ENCODE measurements at regions not wholly inside any gene's neighbourhood (a gene's known extent, or its start where the extent isn't known, plus 50 kb on each side); places are given as distances from the start of the nearest gene placed in this dataset.
"Not testable (repeated sequence)": the region's sequence is repeated elsewhere in the genome, so short reads cannot be mapped to it uniquely, and the experiment has no call there.

DNA sequence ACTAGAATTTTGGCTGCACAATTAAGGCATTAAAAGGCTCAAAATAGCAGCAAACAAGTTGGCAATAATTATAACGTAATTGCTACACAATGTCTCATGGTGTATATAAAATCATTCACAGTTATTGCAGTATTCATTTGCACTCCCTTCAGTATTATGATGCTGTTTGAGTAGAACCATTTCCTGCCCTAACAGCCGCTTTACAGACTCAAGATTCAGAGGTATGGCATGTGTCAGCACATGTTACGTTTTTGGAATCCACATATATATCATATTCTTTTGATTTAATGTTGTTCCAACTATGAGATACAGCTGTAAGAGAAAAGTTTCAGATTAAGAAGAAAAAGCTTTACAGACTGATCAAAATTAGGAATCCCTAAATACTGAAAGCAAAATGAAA is 56.3 kb upstream of the NCKAP5 start:
- no peaks in the 10 kb centered on the region for H3K9me3 ChIP-seq
- in situ Hi-C loops (cut with MboI; ENCODE audit: low sequenced_read_pairs), result no loop called here
- peaks cover 2% of the 10 kb centered on the region; the same call in 1 of the 2 replicates for H3K27me3 ChIP-seq (ENCODE audit: low read depth)
- H3K36me3 ChIP-seq (replicated peaks), result no peaks in the 10 kb centered on the region
- DNase-seq (ENCODE audit: low spot score in 2 of 2), result no peak
- no peaks in the 10 kb centered on the region for H3K4me1 ChIP-seq
- H3K4me3 ChIP-seq, result no peak overlapping the region

DNA sequence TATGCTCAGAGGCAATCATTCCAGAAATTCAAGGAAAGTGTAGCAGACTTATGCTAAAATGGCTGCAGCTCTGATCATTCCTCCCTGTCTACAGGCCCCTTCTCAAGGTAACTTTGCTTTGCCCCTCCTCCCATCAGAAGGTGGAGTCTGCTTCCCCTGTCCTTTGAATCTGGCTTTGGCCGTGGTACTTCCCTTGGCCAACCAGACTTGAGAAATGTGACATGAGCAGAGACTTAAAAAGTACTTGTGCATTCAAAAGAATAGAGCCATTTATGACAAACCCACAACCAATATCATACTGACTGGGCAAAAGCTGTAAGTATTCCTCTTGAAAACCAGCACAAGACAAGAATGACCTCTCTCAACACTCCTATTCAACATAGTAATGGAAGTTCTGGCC is 59.5 kb upstream of the NCKAP5 start:
- Histone ChIP-seq H3K9me3 (no peaks in the 10 kb centered on the region), H3K36me3 (replicated peaks) (no peaks in the 10 kb centered on the region), H3K27me3 (ENCODE audit: low read depth) (peaks cover 3% of the 10 kb centered on the region; the same call in 1 of the 2 replicates), H3K4me1 (no peaks in the 10 kb centered on the region), H3K4me3 (no peak overlapping the region)
- in situ Hi-C loops (cut with MboI; ENCODE audit: low sequenced_read_pairs), result no loop called here
- DNase-seq (ENCODE audit: low spot score in 2 of 2), result no peak

DNA sequence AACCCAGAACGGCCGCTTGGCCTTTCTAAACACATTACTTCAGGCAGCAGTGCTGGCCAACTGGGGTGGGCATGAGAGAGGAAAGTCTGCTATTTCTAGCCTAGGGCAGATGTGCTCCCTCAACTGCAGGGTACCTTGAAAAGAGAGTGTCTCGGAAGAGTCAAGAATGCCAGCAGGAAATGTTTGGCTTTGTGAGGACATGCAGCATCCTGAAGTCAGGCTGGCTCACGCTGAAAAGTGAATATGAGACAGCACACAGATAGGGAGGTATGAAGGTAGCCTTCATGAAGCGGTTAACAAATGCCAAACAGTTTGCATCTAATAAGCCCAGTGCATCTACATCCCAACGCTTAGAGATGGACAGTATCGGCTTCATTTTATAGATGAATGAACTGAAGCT is 65.0 kb upstream of the NCKAP5 start:
- Histone ChIP-seq H3K9me3 (no peaks in the 10 kb centered on the region), H3K36me3 (replicated peaks) (no peaks in the 10 kb centered on the region), H3K4me3 (no peak overlapping the region), H3K4me1 (no peaks in the 10 kb centered on the region), H3K27me3 (ENCODE audit: low read depth) (peaks cover 11% of the 10 kb centered on the region; the same call in 1 of the 2 replicates)
- in situ Hi-C loops (cut with MboI; ENCODE audit: low sequenced_read_pairs), result no loop called here
- DNase-seq (ENCODE audit: low spot score in 2 of 2), result no peak

DNA sequence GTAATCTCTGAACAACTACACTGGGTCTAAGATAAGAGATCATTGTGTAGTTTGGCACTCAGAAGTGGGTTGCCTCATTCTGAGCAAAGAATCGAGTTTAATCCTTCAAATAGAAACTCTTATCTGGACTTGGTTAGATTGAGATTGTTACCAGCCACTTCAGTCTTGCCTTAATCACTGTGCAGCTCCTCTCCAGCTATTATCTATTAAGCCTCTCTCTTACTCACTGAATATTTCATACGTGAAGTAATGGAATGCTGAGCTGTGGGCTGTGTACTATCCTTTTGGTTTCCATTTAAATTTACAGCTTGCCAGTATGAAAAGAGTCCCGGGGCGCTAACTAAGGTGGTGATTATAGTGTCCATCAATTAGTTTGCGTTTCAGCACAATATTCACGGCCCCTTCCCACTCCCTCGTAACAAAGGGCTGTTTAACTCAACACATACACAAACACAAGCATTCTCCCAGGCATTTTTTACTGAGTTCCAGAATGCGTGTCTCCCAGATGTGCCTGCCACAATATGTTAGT is 65.7 kb upstream of the NCKAP5 start:
- in situ Hi-C loops (cut with MboI; ENCODE audit: low sequenced_read_pairs), result no loop called here
- H3K9me3 ChIP-seq, result no peaks in the 10 kb centered on the region
- H3K4me1 ChIP-seq, result no peaks in the 10 kb centered on the region
- DNase-seq (ENCODE audit: low spot score in 2 of 2), result no peak
- H3K27me3 ChIP-seq (ENCODE audit: low read depth), result peaks cover 11% of the 10 kb centered on the region; the same call in 1 of the 2 replicates
- H3K36me3 ChIP-seq (replicated peaks), result no peaks in the 10 kb centered on the region
- H3K4me3 ChIP-seq, result no peak overlapping the region

DNA sequence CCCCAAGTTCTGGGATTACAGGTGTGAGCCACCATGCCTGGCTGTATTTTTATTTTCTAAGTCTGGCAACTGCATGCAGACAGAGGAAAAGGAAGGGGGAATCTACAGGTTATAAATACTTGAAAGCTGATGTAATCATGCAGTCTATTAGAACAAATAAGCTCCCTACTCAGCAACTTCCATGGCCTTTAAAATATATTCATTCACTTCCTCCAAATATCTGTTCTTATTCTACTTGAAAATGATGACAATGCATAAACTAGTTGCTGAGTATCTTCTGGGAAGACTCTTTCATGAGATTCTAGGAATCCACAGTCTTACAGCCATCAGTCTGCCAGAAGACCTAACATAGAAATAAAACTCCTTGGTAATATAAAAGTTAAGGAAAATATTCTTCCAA is 66.9 kb upstream of the NCKAP5 start:
- no peaks in the 10 kb centered on the region for H3K9me3 ChIP-seq
- H3K4me1 ChIP-seq, result no peaks in the 10 kb centered on the region
- in situ Hi-C loops (cut with MboI; ENCODE audit: low sequenced_read_pairs), result no loop called here
- no peaks in the 10 kb centered on the region for H3K36me3 ChIP-seq (replicated peaks)
- H3K27me3 ChIP-seq (ENCODE audit: low read depth), result peaks cover 14% of the 10 kb centered on the region
- no peak for DNase-seq (ENCODE audit: low spot score in 2 of 2)
- no peak overlapping the region for H3K4me3 ChIP-seq

DNA sequence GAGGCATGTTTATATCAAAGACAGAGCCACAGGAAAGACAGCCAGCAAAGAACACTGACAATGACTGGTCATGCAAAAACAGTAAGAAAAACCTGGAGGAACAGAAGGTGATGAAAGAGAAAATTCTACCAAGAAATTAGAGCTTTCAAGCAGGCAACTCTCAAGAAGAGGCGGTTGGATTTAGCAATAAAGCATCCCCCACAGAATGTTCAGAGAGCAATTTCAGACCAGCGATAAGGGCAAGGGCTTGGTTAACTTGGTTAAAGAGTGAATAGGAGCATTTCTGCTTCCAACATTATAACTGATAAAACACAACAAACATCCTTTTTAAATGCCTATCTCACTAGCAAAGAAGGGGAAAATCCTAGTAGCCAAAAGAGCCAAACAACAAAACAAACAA is 68.0 kb upstream of the NCKAP5 start:
- DNase-seq (ENCODE audit: low spot score in 2 of 2), result no peak
- H3K36me3 ChIP-seq (replicated peaks), result no peaks in the 10 kb centered on the region
- in situ Hi-C loops (cut with MboI; ENCODE audit: low sequenced_read_pairs), result no loop called here
- H3K4me3 ChIP-seq, result no peak overlapping the region
- peaks cover 15% of the 10 kb centered on the region for H3K27me3 ChIP-seq (ENCODE audit: low read depth)
- no peaks in the 10 kb centered on the region for H3K4me1 ChIP-seq
- H3K9me3 ChIP-seq, result no peaks in the 10 kb centered on the region

DNA sequence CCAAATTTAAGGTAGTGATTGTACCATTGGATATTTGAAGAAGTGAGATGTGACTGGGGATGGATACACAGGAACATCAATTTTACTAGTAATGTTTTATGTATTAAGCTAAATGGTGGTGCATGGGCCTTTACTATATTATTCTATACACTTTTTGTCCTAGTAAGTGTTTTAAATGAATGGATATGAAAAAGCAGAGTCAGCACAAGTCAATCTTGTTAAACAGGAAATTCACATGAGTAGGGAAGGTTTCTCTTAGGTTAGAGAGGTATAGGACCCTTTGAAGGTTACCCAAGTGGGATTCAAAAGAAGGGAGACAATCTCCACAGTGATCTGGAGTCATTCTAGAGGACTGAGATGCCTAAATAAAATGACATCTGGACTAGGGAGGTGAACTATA is 71.8 kb upstream of the NCKAP5 start:
- no peaks in the 10 kb centered on the region for H3K9me3 ChIP-seq
- in situ Hi-C loops (cut with MboI; ENCODE audit: low sequenced_read_pairs), result no loop called here
- H3K4me1 ChIP-seq, result no peaks in the 10 kb centered on the region
- no peak overlapping the region for H3K4me3 ChIP-seq
- peaks cover 5% of the 10 kb centered on the region for H3K27me3 ChIP-seq (ENCODE audit: low read depth)
- DNase-seq (ENCODE audit: low spot score in 2 of 2), result no peak
- H3K36me3 ChIP-seq (replicated peaks), result no peaks in the 10 kb centered on the region

DNA sequence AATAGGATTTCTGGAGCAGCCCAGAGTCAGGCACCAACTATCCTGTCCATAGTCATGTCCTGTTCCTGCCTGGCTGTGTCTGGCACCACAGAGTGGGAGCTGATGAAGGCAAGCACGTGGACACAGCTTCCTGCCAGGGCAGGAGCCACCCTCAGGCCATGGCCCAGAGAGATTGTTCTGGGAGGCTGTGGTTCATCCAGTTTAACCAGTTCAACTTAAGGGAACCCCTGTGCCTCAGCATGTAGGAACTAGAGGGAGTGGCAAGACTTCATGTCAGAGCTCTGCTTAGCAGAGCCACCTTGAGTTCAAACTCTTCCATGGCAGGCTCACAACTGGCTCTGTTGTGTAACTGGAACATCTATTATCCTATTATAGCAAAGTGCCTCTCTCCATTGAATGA is 73.2 kb upstream of the NCKAP5 start:
- in situ Hi-C loops (cut with MboI; ENCODE audit: low sequenced_read_pairs), result no loop called here
- Histone ChIP-seq H3K27me3 (ENCODE audit: low read depth) (peaks cover 5% of the 10 kb centered on the region), H3K36me3 (replicated peaks) (no peaks in the 10 kb centered on the region), H3K9me3 (no peaks in the 10 kb centered on the region), H3K4me1 (no peaks in the 10 kb centered on the region), H3K4me3 (no peak overlapping the region)
- DNase-seq (ENCODE audit: low spot score in 2 of 2), result no peak

DNA sequence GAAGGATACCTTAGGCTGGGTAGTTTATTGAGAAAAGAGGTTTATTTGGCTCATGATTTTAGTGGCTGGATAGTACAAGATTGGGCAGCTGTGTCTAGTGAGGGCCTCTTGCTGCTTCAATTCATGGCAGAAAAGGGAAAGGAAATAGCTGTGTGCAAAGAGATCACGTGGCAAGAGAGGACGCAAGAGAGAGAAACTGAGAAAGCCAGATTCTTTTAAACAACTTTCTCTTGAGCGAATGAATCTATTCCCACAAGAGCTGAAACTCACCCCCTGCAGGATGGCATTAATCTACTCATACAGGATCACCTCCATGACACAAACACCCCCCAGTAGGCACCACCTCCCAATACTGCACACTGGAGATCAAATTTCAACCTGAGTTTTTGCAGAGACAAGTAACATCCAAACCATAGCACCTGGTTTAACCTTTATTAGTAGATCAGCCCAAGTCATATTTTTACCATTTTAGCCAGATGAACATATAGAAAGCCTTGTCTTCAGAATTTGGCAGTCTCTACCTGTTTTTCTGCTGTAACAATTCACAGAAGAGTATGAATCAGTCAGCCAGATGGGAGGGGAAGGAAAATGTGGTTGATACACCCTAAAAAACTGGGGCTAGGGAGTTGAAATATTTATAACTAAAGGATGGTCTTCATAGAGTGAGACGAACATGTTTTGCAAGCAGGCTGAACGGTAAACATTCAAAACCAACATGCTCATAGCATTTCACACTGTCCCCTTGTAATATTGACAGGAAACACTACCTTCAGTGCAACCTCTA is 73.9 kb upstream of the NCKAP5 start:
- no peaks in the 10 kb centered on the region for H3K9me3 ChIP-seq
- no peaks in the 10 kb centered on the region for H3K4me1 ChIP-seq
- in situ Hi-C loops (cut with MboI; ENCODE audit: low sequenced_read_pairs), result no loop called here
- H3K36me3 ChIP-seq (replicated peaks), result no peaks in the 10 kb centered on the region
- peaks cover 5% of the 10 kb centered on the region for H3K27me3 ChIP-seq (ENCODE audit: low read depth)
- no peak for DNase-seq (ENCODE audit: low spot score in 2 of 2)
- H3K4me3 ChIP-seq, result no peak overlapping the region

DNA sequence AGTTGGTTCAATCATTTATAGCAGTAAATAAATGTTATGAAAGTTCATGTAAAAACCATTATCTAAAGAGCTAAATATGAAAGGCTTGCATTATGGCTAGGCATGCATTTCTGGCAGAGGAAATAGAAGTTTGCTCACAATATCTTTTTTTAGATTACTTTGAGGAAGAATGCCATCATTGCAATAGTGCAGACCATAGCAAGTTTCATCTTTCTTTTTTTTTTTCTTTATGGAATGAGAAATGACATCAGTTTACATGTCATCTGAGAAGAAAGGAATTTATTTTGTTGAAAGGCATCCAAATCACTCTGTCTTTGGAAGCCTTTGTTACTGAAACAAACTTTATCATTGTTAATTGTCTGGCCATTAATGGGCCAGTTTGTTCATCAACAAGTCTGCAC is 74.5 kb upstream of the NCKAP5 start:
- no peak for DNase-seq (ENCODE audit: low spot score in 2 of 2)
- Histone ChIP-seq H3K27me3 (ENCODE audit: low read depth) (peaks cover 5% of the 10 kb centered on the region), H3K36me3 (replicated peaks) (no peaks in the 10 kb centered on the region), H3K4me1 (no peaks in the 10 kb centered on the region), H3K9me3 (no peaks in the 10 kb centered on the region), H3K4me3 (no peak overlapping the region)
- in situ Hi-C loops (cut with MboI; ENCODE audit: low sequenced_read_pairs), result no loop called here

DNA sequence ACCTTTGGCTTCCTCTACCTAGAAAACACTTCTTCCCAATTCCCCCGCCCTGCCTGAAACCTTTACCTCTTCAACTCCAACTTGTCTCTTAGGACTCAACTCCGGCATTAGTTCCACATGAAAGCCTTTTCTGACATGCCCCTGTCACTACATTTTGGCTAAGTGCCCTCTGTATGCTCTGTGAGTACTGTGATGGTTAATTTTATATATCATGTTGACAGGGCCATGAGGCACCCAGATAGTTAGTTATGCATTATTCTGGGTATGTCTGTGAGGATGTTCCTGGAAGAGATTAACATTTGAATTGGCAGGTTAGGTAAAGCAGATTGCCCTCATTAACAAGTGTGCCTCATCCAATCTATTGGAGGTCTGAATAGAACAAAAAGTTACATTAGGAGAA is 75.6 kb upstream of the NCKAP5 start:
- Histone ChIP-seq H3K36me3 (replicated peaks) (no peaks in the 10 kb centered on the region), H3K27me3 (ENCODE audit: low read depth) (peaks cover 5% of the 10 kb centered on the region), H3K9me3 (no peaks in the 10 kb centered on the region), H3K4me3 (no peak overlapping the region), H3K4me1 (no peaks in the 10 kb centered on the region)
- in situ Hi-C loops (cut with MboI; ENCODE audit: low sequenced_read_pairs), result no loop called here
- DNase-seq (ENCODE audit: low spot score in 2 of 2), result no peak

DNA sequence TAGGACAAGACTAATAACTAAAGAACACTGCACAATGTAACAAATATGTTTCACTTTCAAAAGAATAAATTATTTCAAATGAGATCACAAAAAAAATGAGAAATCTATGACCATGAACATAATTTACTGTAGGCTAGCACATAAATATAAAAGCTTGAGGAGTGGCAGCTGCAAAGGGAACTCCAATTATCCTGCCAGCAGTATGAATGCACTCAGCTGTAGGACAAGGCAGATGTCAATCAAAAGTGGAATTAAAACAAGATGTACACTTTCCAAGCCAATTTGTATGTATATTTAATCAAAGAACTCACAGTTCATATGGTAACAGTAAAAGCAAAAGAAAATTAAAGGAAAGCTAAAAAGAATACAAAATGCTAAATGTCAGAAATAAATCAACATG is 76.6 kb upstream of the NCKAP5 start:
- in situ Hi-C loops (cut with MboI; ENCODE audit: low sequenced_read_pairs), result no loop called here
- H3K9me3 ChIP-seq, result no peaks in the 10 kb centered on the region
- H3K4me1 ChIP-seq, result no peaks in the 10 kb centered on the region
- no peak for DNase-seq (ENCODE audit: low spot score in 2 of 2)
- H3K4me3 ChIP-seq, result no peak overlapping the region
- H3K27me3 ChIP-seq (ENCODE audit: low read depth), result peaks cover 4% of the 10 kb centered on the region; the same call in 1 of the 2 replicates
- H3K36me3 ChIP-seq (replicated peaks), result no peaks in the 10 kb centered on the region

DNA sequence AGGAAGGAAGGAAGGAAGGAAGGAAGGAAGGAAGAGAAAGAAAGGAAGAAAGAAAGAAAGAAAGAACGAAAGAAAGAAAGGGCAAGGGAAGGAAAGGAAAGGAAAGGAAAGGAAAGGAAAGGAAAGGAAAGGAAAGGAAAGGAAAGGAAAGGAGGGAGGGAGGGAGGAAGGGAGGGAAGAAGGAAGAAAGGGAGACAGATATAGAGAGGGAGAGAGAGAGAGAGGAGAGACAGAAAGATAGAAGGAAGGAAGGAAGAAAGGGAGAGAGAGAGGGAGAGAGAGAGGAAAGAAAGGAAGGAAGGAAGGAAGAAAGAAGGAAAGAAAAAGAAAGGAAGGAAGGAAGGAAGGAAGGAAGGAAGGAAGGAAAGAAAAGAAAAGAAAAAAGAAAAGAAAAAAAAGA is 79.1 kb upstream of the NCKAP5 start:
- in situ Hi-C loops (cut with MboI; ENCODE audit: low sequenced_read_pairs); H3K4me3 ChIP-seq; DNase-seq (ENCODE audit: low spot score in 2 of 2); H3K36me3 ChIP-seq (replicated peaks); H3K9me3 ChIP-seq; H3K4me1 ChIP-seq; H3K27me3 ChIP-seq (ENCODE audit: low read depth): not testable (repeated sequence)

DNA sequence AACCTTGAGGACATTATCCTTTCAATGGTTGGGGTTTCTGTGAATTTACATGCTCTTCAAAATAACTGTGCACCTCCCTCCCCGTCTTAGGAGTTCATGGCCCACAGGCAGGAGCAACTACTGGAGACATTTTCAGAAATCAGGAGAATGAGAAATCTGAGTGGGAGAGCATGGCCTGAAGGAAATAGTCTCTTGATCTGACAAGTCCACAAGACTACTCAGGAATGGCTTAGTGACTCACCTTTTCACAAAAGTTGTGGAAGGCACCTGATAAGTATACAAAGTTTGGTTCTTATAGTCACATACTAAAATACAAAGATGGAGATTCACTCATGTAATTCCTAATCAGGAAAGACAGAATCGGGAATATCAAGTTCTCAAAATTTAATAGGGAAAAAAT is 83.6 kb upstream of the NCKAP5 start:
- in situ Hi-C loops (cut with MboI; ENCODE audit: low sequenced_read_pairs), result no loop called here
- Histone ChIP-seq H3K9me3 (no peaks in the 10 kb centered on the region), H3K27me3 (ENCODE audit: low read depth) (peaks cover 4% of the 10 kb centered on the region), H3K36me3 (replicated peaks) (no peaks in the 10 kb centered on the region), H3K4me3 (no peak overlapping the region), H3K4me1 (no peaks in the 10 kb centered on the region)
- DNase-seq (ENCODE audit: low spot score in 2 of 2), result no peak

DNA sequence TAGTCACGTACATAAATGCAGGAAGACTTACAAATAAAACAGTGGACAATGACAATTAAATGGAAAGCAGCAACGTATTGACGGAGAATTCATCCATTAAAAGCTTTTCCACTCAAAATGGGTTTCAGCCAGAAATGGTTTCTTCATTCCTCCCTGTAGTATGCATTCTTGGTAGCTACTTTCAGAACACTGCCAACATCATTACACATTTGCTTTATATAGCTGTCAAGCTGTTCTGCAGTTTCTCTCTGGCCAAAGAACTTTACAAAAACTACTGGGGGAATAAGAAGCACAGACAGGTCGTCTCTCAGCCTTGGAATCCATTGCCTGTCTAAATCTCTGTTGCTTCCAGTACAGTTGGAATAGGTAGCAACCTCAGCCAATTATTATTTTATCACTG is 84.1 kb upstream of the NCKAP5 start:
- in situ Hi-C loops (cut with MboI; ENCODE audit: low sequenced_read_pairs), result no loop called here
- H3K27me3 ChIP-seq (ENCODE audit: low read depth), result peaks cover 7% of the 10 kb centered on the region
- no peak overlapping the region for H3K4me3 ChIP-seq
- H3K36me3 ChIP-seq (replicated peaks), result no peaks in the 10 kb centered on the region
- DNase-seq (ENCODE audit: low spot score in 2 of 2), result no peak
- H3K9me3 ChIP-seq, result no peaks in the 10 kb centered on the region
- H3K4me1 ChIP-seq, result no peaks in the 10 kb centered on the region
